ENCODE measurements at regions not wholly inside any gene's neighbourhood (a gene's known extent, or its start where the extent isn't known, plus 50 kb on each side); places are given as distances from the start of the nearest gene placed in this dataset.
A peak's percentile ranks its signal among the peaks of the same experiment; 100 is the strongest.

DNA sequence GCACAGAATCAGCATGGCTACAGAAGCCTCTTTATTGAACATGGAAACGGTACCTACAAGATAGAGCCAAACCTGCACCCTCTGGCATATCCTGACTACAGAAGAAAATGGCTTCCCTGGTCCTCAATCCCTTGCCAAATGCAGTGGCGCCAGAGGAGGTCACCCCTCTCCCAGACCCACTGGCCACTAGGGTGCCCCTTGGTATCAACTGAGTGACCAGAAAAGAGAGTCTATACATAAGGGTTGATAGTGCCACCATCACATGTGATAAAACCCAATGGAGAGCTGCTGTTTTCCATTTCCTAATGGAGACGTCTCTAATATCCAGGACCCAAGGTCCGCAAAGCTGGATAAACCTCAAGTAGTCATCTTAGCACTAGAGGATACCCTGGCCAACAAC, 52.7 kb upstream of the ALK start:
- no peak for DNase-seq (ENCODE audit: low read depth)

DNA sequence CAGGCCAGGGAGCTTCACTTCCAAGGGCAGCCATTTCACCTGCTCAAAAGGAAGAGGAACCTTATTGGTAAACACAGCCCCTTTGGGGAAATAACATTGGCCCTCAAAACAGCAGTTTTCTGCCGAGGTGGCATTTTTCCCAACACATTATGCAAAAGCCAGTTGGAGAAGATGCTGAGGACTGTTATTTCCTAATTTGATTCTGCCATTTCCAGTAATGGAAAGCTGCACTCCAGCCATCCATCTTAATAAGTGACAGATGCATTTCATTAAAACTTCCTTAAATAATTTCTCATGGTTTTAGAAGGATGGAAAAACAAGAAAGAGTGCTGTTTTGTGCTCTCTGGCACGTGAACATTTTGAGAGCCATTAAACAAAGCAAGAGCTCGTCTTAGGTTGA, 55.9 kb upstream of the ALK start:
- no peak for DNase-seq (ENCODE audit: low read depth)

DNA sequence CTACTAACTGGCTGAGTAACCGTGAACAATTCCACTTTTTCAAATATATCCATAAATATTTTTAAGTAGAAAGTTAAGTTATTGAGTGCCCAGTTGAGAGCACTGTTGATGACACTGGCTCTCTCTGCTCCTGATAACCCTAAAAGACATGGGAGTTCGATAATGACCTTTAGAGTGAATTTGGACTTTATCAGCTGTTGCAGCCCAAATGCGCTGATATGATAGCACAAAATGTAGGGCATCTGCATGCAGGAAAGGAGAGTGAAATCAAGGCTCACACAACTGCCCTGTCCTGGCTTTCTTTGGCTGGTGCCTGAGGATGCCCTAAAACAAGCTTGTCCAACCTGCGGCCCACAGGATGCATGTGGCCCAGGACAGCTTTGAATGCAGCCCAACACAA, 60.0 kb upstream of the ALK start:
- no peak for DNase-seq (ENCODE audit: low read depth)

DNA sequence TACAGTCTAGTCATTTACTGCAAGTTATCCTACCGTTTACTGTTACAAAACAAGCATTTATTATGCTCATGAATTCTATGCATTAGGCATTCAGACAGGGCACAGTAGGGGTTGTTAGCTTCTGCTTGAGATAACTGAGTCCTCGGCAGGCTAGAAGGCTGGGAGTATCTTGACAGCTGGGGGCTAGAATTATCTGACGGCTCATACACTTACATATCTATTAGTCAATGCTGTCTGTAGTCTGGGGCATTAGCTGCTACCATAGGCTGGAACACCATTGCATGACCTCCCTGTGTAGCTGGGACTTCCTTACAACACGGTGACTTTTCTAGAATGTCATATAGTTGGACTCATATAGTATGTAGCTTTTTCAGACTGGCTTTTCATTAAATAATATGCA, 61.9 kb upstream of the ALK start:
- no peak for DNase-seq (ENCODE audit: low read depth)

DNA sequence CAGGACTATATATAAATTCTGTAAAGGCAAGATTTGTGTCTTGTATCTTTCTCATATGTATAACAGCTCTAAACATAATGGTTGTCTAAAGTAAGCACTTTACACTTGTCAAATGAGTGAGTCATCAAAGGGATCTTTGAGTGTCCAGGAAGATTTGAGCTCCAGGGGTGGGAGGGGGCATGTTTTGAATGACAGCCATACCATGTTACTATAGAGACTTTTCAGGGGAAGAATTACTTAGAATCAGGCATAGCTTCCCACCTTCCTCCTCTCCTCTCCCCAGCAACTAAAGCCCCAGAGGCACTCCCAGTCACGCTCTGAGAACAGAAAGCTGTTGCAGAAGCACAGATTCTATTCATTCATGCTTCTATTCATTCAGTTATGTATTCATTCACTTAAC, 65.8 kb upstream of the ALK start:
- peak; percentile 1 for DNase-seq (ENCODE audit: low read depth)

DNA sequence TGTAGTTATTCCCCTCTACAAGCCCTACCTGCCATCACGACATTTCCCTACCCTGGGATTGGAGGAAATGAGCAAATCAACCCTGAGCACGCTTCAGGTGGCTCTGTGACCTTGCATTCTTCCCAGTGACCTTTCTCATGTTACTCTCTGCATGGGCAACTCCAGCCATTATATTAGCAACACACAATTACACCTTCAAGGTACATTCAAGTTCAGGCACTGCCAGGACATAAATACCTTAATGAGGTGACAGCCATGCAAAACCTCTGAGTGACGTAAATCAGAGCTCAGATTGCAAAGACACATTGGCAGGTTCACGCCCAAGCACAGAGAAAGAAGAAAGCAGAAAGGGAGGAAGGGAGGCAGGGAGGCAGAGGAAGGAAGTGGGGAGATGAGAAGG, 68.7 kb upstream of the ALK start:
- DNase-seq (ENCODE audit: low read depth), result no peak

DNA sequence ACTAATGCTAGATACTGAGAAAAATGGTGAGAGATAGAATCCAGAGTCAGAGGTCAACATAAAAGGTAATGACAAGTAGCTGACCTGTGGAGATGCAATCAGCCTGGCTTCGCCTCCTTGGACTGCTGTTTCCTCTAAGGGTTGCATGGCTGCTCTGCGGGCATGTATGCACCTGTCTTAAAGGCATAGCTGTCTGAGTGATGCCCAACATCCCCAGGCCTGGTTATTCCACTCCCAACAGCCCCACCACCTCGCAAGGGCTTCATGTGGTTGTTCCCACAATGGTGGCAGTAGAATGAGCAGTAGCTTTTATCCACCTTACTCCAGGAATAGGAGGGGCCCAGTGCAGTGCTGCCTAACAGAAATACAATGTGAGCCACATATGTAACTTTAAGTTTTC, 69.7 kb upstream of the ALK start:
- DNase-seq (ENCODE audit: low read depth), result no peak

DNA sequence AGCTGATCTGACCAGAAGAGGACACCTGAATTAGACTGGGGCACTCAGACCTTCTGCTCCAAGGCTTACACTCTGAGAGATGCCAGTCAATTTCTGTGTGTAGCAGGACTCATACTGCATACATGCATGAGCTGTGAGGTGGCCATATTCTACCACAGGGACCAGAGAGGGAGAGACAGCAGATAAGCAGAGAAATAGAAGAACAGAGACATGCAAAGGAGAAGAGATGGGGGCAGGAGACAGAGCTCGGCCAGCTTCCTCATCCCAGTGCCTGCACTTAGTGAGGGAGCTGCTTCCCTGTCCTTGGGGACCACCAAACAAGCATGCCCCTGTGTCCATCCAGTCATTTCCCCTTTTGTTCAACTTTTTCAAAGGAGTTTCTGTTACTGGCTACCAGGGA, 73.9 kb upstream of the ALK start:
- DNase-seq (ENCODE audit: low read depth), result no peak

DNA sequence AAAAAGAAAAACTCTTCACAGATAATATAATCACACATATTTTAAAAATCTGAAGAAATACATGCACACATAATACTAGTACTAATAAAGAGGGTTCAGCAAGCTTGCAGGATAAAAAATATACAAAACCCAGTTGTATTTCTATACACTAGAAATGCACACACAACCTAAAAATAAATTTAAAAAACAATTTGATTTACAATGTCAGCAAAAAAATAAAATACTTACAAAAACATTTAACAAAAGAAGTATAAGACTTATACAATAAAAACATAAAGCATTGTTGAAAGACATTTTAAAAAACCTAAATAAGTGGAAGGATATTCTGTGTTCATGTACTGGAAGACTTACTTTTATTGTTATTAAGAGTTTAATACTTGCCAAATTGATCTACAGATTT, 81.7 kb upstream of the ALK start:
- DNase-seq (ENCODE audit: low read depth), result no peak

DNA sequence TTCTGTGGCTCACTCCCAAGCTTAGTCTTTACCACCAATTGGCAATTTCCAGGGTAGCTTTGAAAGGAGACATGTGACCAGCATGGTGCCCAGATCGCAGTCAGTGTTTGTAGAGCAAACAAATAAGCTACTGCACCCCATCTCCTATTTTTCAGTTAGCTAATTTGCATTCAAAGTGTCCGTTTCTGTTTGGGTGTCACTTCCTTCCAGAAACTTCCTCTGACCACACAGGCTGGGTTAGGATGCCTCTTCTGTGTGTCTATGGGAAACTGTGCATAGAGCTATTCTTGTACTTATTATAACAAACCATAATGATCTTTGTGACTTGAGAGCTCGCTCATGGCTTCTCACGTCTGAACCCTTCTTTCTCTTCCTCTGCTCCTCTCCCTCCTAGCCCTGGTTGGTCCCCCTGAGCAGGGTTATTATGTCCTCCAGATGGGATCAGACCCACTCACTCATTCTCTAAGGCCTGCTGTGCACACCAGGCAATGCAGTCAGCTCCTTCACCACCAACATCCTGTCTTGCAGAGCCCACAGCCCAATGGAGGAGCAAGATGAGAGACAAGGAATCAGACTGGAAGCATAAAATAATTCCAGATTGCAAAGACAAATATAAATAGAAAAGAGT, 101.2 kb upstream of the ALK start:
- DNase-seq (ENCODE audit: low read depth), result no peak

DNA sequence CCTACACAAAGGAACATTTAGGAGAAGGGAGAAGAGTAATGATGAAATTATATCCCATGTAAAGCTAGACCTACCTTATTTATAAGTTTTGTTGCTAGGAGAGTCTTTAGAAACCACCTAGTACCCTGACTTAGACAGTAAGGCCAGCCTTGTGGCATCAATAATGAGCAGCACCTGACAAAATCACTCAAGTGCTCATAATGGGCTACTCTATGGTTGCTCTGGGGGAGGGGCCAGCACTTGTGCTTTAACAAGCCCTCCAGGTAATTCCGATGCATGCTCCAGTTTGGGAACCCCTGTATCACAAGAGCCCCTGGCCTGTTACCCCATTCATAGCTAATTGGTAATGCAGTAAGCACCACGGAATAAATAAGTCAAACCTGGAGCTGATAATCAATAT, 102.9 kb upstream of the ALK start:
- DNase-seq (ENCODE audit: low read depth), result no peak

DNA sequence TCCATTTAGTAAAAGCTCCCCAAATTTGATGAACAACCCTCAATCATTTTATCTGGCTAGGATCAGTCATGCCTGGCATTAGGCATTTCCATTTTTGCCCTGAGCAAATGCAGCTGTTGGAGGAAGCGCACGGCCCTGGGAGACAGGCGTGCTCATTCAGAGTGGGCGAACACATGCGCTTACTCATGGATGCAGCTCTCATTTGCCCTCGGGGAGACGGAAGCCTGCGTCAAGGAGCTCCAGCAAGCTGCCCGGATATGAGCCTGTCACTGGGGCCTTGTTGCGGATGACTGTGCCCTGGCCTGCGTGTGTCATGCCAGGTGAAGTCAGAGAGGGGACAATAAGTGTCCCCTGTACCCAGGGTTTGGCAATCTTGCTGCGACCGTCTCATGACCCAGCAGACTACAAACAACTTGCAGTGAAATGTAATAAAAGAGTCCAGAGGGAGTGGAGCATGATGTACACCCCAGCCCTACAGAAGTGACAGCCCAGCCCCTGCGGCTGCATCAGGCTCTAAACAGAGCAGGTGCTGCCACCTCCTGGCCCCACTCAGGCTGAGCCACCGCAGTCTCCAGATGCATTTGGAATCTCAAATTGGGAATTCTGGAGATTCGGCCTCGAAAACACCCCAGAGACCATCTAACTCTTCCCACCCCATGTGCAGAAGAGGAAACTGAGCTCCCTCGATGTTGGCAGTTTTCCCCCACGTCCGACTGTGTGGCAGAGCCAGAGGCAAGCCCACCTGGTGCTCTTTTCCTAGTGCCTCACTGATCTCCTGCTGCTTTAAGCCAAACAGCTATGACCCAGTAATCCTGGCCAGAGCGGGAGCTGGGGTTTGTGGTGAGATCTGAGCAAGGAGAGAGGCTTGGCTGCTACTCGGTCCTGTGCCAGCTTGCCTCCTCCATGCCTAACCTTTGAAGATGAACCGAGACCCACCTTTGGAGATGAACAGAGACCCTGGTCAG, 105.0 kb upstream of the ALK start:
- peak; percentile 100 for DNase-seq (ENCODE audit: low read depth)

DNA sequence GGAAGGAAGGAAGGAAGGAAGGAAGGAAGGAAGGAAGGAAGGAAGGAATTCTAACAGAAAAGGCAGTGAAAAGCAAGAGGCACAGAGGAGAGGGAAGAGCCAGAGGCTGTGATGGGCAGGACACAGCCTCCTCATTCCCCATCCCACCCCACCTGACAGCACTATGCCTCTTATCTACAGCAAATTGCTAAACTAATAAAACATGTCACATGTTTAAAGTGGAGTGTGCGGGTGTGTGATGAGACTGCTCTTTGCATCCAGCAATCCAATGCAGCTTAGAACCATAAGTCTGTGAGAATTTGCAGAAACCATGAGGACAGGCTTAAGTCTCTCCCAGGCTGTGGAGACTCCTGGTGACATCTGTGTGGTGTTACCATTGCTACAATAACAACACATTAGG, 108.4 kb upstream of the ALK start:
- DNase-seq (ENCODE audit: low read depth), result no peak

DNA sequence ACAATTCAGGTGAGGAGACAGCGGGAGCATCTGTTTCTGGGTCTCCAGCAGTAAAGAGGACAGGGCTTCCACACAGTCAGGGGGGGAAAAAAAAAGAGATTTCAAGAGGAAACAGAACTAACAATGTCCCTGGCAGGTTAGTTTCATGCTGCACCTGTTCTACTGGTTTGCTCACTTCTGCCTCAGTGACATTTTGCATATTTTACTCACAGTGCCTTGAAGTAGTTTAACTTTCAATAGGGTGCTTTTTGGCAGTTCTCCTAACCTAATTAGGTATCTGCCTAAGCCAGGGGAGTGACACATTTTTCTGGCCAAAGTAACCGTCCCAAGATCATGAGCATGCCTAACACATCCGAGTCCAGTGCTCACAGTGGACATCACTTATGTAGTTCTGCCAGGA, 109.0 kb upstream of the ALK start:
- DNase-seq (ENCODE audit: low read depth), result no peak

DNA sequence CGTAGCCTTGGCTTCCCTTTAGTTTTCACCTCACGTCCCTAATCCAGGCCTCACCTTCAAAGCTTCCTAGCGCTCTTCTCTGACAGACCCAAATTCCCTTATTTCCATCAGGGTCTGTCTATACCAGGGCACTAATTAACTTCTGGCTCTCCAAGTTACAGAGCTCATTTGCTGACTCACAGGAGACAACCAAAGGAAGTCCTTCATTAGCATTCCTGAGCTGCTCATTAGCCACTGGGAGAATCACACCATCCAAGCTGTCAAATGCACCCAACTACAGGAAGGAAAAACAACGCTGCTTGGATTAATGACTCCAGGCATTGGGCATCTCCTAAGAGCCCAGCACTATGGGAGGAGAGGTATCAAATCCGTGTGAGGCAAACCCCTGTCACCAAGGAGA, 109.8 kb upstream of the ALK start:
- DNase-seq (ENCODE audit: low read depth), result peak; percentile 41

DNA sequence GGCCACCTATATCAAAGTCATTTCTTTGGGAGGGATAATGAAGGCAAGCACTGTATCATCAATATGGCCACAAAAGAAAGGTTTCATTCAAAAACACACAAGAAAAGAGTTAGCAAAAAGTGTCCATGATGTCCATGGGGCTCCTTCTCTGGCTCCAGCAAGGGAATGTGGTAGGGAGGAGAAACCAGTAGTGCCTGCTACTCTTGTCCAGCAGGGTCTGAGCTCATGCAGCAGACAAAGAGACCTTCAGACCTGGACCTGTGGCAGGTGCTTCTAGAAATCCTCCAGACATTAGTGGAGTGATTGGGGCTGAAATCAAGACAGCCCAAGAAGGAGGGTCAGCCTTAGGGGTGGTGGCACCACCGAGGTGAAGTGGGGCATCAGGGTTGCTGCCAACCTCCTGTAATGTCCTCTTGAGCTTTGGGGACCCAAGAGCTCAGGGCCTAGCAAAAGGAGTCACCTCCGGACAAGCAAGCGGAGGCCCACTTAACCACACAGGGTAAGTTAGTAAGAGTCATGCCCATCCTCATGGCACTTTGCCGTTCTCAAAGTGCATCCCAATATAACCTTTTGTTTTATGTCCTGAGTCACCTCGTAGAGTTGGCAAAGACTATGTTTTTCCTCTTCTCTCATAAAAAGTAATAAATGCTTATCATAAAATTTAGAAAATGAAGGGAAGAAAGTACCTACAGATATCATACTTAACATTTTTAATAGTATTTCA, 112.6 kb upstream of the YPEL5 start:
- peak; percentile 35 for DNase-seq (ENCODE audit: low read depth)

DNA sequence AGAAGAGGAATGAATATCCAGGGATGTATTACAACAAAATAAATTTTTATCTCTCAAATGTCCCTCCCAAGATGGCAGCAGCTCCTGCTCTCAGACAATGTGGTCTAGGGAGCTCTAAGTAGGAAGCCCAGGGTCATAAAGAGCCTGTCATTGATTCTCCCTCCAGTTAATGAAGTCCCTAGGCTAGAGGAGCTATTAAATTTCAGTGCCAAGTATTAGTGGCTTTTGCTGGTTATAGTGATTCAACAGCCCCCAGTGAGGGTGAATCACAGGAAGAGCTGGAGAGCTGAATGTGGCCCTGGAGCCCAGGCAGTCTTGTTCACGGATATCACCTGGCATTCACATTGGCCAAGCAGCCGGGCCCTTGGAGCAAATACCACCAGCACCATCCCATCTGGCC, 109.8 kb upstream of the YPEL5 start:
- peak; percentile 88 for DNase-seq (ENCODE audit: low read depth)

DNA sequence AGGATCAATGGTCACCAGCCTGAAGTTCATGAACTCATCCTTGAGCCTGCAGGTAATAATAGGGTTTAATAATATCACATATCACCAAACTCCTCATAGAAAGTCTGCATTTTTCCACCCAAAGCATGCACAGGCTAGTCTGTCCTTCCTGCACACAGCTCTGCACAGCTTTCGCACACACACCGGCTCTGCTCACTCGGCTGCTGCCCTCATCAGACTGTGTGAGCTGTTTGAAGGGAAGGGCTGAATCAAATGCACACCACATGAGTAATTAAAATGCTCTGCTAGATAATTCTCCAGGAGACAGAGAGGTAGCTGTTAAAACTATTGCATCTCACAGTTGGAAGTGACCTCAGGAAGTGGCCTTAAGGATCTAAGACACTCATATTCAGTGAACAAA, 108.4 kb upstream of the YPEL5 start:
- DNase-seq (ENCODE audit: low read depth), result peak; percentile 12

DNA sequence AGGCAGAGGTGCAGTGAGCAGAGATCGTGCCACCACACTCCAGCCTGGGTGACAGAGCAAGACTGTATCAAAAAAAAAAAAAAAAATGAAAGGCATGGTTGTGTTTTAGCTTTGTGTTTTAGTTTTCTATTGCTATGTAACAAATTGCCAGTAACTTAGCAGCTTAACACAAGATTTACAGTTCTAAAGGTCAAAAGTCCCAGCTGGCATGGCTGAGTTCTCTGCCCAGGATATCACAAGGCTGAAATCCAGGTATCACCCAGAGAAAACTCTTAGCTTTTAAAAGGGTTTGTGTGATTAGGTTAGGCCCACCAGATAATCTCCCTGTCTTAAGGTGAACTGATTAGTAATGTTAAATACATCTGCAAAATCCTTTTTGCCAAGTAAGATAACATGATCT, 107.7 kb upstream of the YPEL5 start:
- DNase-seq (ENCODE audit: low read depth), result no peak

DNA sequence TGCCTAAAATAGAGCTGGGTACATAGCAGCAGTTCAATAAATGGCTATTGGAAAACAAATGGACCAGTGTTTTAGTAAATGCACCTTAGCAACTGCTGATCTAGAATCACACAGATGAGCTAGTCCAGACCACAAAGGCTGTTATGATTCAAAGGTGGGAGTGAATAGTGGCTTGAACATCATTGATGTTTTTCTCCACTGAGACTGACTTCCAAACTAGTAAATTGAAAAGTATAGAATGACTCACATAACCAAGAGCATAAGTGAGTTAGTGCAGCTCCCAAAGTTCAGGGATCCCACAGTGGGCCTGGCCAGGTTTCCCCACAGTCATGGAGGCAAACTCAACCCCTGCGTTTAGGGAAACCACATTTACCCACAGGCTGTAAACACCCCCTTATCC, 106.7 kb upstream of the YPEL5 start:
- peak; percentile 52 for DNase-seq (ENCODE audit: low read depth)

DNA sequence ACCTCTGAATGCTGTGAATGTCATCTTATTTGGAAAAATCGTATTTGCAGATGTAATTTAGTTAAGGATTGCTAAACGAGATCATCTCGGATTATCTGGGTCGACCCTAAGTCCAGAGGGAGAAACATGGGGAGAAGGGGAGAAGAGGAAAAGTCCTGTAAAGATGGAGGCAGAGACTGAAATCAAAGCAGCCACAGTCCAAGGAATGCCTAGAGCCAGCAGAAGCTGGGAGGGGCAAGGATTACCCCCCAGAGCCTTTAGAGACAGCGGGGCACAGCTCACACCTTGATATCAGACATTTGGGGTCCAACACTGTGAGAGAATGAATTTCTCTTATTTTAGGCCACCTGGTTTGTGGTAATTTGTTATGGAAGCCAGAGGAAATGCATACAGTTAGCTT, 104.9 kb upstream of the YPEL5 start:
- DNase-seq (ENCODE audit: low read depth), result no peak

DNA sequence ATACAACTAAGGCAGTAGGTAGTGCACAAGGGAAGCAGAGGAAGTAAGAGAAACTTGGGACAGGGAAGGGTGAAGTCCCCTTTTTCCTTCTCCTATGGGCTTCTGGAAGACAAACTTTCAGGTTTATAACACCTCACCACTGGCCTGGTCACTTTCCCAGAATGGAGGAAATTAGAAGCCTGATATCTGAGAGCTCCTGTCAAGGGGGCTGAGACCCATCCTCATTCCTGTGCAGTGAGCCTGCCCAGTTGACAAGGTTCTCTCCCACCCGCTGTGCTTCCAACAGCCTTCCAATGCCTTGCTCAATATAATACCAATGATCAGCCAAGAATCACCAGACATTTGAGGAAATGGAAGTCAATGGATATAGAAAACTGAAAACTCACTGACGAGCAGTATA, 100.4 kb upstream of the YPEL5 start:
- no peak for DNase-seq (ENCODE audit: low read depth)

DNA sequence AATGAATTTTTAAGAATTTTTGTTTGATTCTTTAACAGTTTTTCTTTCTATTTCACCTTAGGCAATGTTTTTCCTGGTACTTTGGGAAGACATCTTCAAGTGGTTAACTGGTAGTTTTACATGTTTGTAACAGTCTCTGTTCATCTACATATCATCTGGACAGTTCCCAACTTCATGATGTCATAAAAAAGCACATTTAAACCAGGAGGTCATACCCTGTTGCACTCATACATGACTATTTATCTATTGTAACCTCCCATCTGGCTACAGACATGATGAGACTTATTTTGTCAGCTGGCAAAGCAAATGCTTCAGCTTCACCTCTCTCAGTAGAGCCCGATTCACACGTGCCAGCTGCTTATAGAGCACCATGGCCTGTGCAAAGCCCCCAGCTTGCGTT, 99.8 kb upstream of the YPEL5 start:
- no peak for DNase-seq (ENCODE audit: low read depth)
